ENCODE measurements at regions not wholly inside any gene's neighbourhood (a gene's known extent, or its start where the extent isn't known, plus 50 kb on each side); places are given as distances from the start of the nearest gene placed in this dataset.

- TF ChIP-seq POLR2A (IDR thresholded peaks at IDR 0.05) (no peak), CTCF (IDR thresholded peaks at IDR 0.05) (no peak)
Observed at GRCh38 chr7:52586704-52587103, 448.7 kb upstream of the POM121L12 start.

Data from right lobe of liver (tissue), 4 donors.